Osteocyte (in vitro differentiated cells): ENCODE measurements at regions not wholly inside any gene's neighbourhood (a gene's known extent, or its start where the extent isn't known, plus 50 kb on each side); places are given as distances from the start of the nearest gene placed in this dataset.

Source experiments
- DNase-seq: peaks from one replicate; pipeline ENCODE4 v3.0.0; 2021; ENCODE audit warnings: mixed read lengths; ENCODE audit not compliant: unreplicated experiment; ENCODE audit errors: extremely low spot score
- H3K27ac Mint-ChIP-seq: one replicate; pipeline ENCODE4 v1.8.0; 2021; ENCODE audit warnings: mild to moderate bottlenecking, mixed read lengths; ENCODE audit not compliant: unreplicated experiment
- H3K27me3 Mint-ChIP-seq: one replicate; pipeline ENCODE4 v1.8.0; 2021; ENCODE audit warnings: mixed read lengths; ENCODE audit not compliant: unreplicated experiment
- H3K36me3 Mint-ChIP-seq: one replicate; pipeline ENCODE4 v1.8.0; 2021; ENCODE audit warnings: mixed read lengths; ENCODE audit not compliant: unreplicated experiment
- H3K4me1 Mint-ChIP-seq: one replicate; pipeline ENCODE4 v1.8.0; 2021; ENCODE audit warnings: mixed read lengths; ENCODE audit not compliant: unreplicated experiment
- H3K4me3 Mint-ChIP-seq: one replicate; pipeline ENCODE4 v1.8.0; 2021; ENCODE audit warnings: mild to moderate bottlenecking, moderate library complexity, mixed read lengths; ENCODE audit not compliant: unreplicated experiment
- H3K9me3 Mint-ChIP-seq: one replicate; pipeline ENCODE4 v1.8.0; 2021; ENCODE audit warnings: mixed read lengths; ENCODE audit not compliant: unreplicated experiment
- CTCF ChIP-seq: fragments of 200-600 bp; sonication (generic); IDR thresholded peaks from 2 replicates; pipeline ENCODE4 v1.5.0; 2021; ENCODE audit warnings: antibody characterized with exemption, mild to moderate bottlenecking, moderate library complexity

- Mint-ChIP-seq H3K9me3 (no peaks in the 10 kb centered on the region), H3K4me1 (peaks cover 29% of the 10 kb centered on the region), H3K4me3 (no peak overlapping the region), H3K27me3 (no peaks in the 10 kb centered on the region), H3K27ac (no peak overlapping the region), H3K36me3 (no peaks in the 10 kb centered on the region)
- no peak for TF ChIP-seq CTCF
- DNase-seq = no peak
Observed at GRCh38 chr4:159432436-159432835, 329.6 kb downstream of the RAPGEF2 start.

- H3K27me3 Mint-ChIP-seq = no peaks in the 10 kb centered on the region
- no peak for TF ChIP-seq CTCF
- no peak for DNase-seq
- no peak overlapping the region for H3K27ac Mint-ChIP-seq
- H3K9me3 Mint-ChIP-seq = no peaks in the 10 kb centered on the region
- no peaks in the 10 kb centered on the region for H3K36me3 Mint-ChIP-seq
- no peak overlapping the region for H3K4me3 Mint-ChIP-seq
- H3K4me1 Mint-ChIP-seq = peaks cover 29% of the 10 kb centered on the region
Observed at GRCh38 chr4:159433337-159433736, 330.5 kb downstream of the RAPGEF2 start.

GRCh38 chr4:159434114-159434870 is 331.4 kb downstream of the RAPGEF2 start:
- peaks cover 23% of the 10 kb centered on the region for H3K4me1 Mint-ChIP-seq
- H3K27me3 Mint-ChIP-seq = no peaks in the 10 kb centered on the region
- H3K4me3 Mint-ChIP-seq = no peak overlapping the region
- no peak for DNase-seq
- H3K9me3 Mint-ChIP-seq = no peaks in the 10 kb centered on the region
- H3K36me3 Mint-ChIP-seq = no peaks in the 10 kb centered on the region
- TF ChIP-seq CTCF = no peak
- H3K27ac Mint-ChIP-seq = no peak overlapping the region

- no peak for DNase-seq
- TF ChIP-seq CTCF = no peak
- Mint-ChIP-seq H3K4me3 (no peak overlapping the region), H3K27me3 (no peaks in the 10 kb centered on the region), H3K27ac (no peak overlapping the region), H3K4me1 (peaks cover 22% of the 10 kb centered on the region), H3K9me3 (no peaks in the 10 kb centered on the region), H3K36me3 (no peaks in the 10 kb centered on the region)
Observed at GRCh38 chr4:159434871-159435241, 332.0 kb downstream of the RAPGEF2 start.

- Mint-ChIP-seq H3K27me3 (no peaks in the 10 kb centered on the region), H3K9me3 (no peaks in the 10 kb centered on the region), H3K36me3 (no peaks in the 10 kb centered on the region), H3K4me1 (peaks cover 22% of the 10 kb centered on the region), H3K27ac (peak overlapping the region; percentile 71), H3K4me3 (no peak overlapping the region)
- TF ChIP-seq CTCF = no peak
- no peak for DNase-seq
Observed at GRCh38 chr4:159435561-159436023, 332.7 kb downstream of the RAPGEF2 start.
